Endodermal cell (in vitro differentiated cells): ENCODE measurements at regions not wholly inside any gene's neighbourhood (a gene's known extent, or its start where the extent isn't known, plus 50 kb on each side); places are given as distances from the start of the nearest gene placed in this dataset.

Experiments used
- DNase-seq: peaks from one replicate; pipeline ENCODE4 v3.0.0-alpha.2; 2017
- H3K27ac ChIP-seq: 2 replicates; pipeline ENCODE4 v1.5.1; 2013; ENCODE audit warnings: mild to moderate bottlenecking, low read depth, low read length, moderate library complexity
- H3K27me3 ChIP-seq: 2 replicates; pipeline ENCODE4 v1.6.1; 2013; ENCODE audit warnings: mild to moderate bottlenecking, low read length, moderate library complexity; ENCODE audit not compliant: insufficient read depth, control insufficient read depth, poor library complexity, severe bottlenecking
- H3K36me3 ChIP-seq: 2 replicates; pipeline ENCODE4 v1.7.0; 2013; ENCODE audit warnings: mild to moderate bottlenecking, low read length, moderate library complexity; ENCODE audit not compliant: control insufficient read depth, insufficient read depth
- H3K4me1 ChIP-seq: one replicate; pipeline ENCODE4 v1.7.0; 2013; ENCODE audit warnings: low read length; ENCODE audit not compliant: control insufficient read depth, insufficient read depth
- H3K4me3 ChIP-seq: 2 replicates; pipeline ENCODE4 v1.5.1; 2013; ENCODE audit warnings: mild to moderate bottlenecking, low read length, moderate library complexity
- H3K9ac ChIP-seq: 2 replicates; pipeline ENCODE4 v1.6.1; 2013; ENCODE audit warnings: mild to moderate bottlenecking, low read length, moderate library complexity; ENCODE audit not compliant: poor library complexity, severe bottlenecking; ENCODE audit errors: extremely low read depth
- H3K9me3 ChIP-seq: 2 replicates; pipeline ENCODE4 v1.6.1; 2013; ENCODE audit warnings: mild to moderate bottlenecking, low read length, moderate library complexity; ENCODE audit not compliant: control insufficient read depth
- H3K27ac Mint-ChIP-seq: 2 replicates; pipeline ENCODE4 v1.8.0; 2020; ENCODE audit warnings: mixed read lengths
- H3K27me3 Mint-ChIP-seq: 2 replicates; pipeline ENCODE4 v1.8.0; 2021; ENCODE audit warnings: mild to moderate bottlenecking, mixed read lengths; ENCODE audit not compliant: insufficient read depth
- H3K36me3 Mint-ChIP-seq: 2 replicates; pipeline ENCODE4 v1.8.0; 2020; ENCODE audit warnings: low read depth, mixed read lengths
- H3K4me1 Mint-ChIP-seq: 2 replicates; pipeline ENCODE4 v1.8.0; 2020; ENCODE audit warnings: mixed read lengths
- H3K4me3 Mint-ChIP-seq: 2 replicates; pipeline ENCODE4 v1.8.0; 2020; ENCODE audit warnings: mild to moderate bottlenecking, moderate library complexity, mixed read lengths
- H3K9me3 Mint-ChIP-seq: 2 replicates; pipeline ENCODE4 v1.8.0; 2020; ENCODE audit warnings: mild to moderate bottlenecking, mixed read lengths
- WGBS, 2 experiments: methylation state at CpG; one replicate each; pipeline versions ENCODE4 v1.1.5 to v1.1.7; 2013; ENCODE audit warnings: missing lambda C conversion rate in 2 of 2, mixed read lengths in 1 of 2; ENCODE audit not compliant: insufficient coverage in 1 of 2, insufficient read length in 1 of 2; 5-methylcytosine and 5-hydroxymethylcytosine counted together
- TF ChIP-seq, protein P1 (sequence below): fragments of 200-600 bp; sonication (generic); conservative IDR thresholded peaks from 2 replicates; pipeline ENCODE4 v1.5.0; 2021; ENCODE audit warnings: antibody characterized with exemption, mild to moderate bottlenecking

DNA sequence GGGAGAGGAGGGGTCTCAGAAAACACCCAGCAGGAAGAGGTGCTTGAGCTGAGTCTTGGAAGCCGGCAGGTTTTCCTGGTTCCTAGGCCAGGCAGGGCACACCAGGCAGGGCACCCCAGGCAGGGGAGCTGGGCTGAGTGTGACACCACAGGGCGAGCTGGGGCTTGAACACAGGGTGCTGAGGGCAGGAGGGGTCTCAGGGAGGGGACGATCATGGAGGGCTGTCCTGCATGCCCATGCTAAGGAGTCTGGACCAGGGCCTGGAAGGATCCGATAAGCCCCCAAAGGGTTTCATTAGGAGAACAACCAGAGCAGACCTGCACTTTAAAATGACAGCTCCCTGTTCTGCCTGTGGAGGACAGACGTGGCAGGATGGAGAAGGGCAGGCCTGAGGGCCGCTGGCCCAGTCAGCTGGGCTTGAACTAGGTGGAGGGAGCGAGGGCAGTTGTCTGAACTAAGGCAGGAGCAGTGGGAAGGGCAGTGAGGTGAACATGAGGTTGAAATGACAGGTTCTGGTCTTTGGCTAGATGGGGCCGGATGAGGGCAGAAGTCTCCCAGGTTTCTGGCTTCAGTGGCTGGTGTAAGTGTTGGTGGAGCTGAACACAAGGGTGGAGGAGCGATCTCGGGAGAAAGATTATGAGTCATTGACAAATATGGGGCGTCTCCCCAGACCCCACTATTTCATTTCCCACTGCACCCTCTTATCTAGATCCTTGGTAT is 171.0 kb upstream of the PZP start:
- Mint-ChIP-seq H3K4me1 (peaks cover 21% of the 10 kb centered on the region), H3K4me3 (no peak overlapping the region), H3K27ac (no peak overlapping the region), H3K36me3 (no peaks in the 10 kb centered on the region), H3K9me3 (no peaks in the 10 kb centered on the region), H3K27me3 (no peaks in the 10 kb centered on the region)
- H3K9ac ChIP-seq: no peak overlapping the region
- H3K27ac ChIP-seq: no peak overlapping the region
- no peak overlapping the region for H3K4me3 ChIP-seq
- TF ChIP-seq, protein P1, sequence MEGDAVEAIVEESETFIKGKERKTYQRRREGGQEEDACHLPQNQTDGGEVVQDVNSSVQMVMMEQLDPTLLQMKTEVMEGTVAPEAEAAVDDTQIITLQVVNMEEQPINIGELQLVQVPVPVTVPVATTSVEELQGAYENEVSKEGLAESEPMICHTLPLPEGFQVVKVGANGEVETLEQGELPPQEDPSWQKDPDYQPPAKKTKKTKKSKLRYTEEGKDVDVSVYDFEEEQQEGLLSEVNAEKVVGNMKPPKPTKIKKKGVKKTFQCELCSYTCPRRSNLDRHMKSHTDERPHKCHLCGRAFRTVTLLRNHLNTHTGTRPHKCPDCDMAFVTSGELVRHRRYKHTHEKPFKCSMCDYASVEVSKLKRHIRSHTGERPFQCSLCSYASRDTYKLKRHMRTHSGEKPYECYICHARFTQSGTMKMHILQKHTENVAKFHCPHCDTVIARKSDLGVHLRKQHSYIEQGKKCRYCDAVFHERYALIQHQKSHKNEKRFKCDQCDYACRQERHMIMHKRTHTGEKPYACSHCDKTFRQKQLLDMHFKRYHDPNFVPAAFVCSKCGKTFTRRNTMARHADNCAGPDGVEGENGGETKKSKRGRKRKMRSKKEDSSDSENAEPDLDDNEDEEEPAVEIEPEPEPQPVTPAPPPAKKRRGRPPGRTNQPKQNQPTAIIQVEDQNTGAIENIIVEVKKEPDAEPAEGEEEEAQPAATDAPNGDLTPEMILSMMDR: no peak
- DNase-seq: peak; percentile 54
- no peaks in the 10 kb centered on the region for H3K36me3 ChIP-seq
- no peaks in the 10 kb centered on the region for H3K27me3 ChIP-seq
- no peaks in the 10 kb centered on the region for H3K4me1 ChIP-seq
- 86 to 94% methylated on average over 2 to 11 of the region's 11 CpGs for WGBS, 2 experiments
- H3K9me3 ChIP-seq: no peaks in the 10 kb centered on the region

DNA sequence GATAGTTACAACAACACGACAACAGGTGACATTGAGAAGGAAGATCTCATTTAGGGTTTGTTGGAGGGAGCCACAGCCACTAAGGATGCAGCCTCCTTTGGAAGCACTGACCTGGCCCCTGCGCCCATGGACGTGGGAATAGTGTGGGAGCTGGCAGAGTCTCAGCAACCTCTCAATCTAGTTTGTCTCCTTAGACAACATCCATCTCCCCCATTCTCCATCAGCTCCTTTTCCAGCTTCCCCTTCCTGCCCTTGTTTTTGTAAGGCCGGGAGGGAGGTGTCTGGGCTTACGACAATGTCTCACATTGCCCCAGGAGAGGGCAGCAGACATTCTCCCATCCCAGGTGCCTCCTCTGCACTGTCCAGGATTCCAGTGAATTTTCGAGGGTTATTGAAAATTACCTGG is 170.2 kb upstream of the PZP start:
- Mint-ChIP-seq H3K4me3 (no peak overlapping the region), H3K27me3 (no peaks in the 10 kb centered on the region), H3K36me3 (no peaks in the 10 kb centered on the region), H3K9me3 (no peaks in the 10 kb centered on the region), H3K4me1 (peaks cover 21% of the 10 kb centered on the region), H3K27ac (no peak overlapping the region)
- H3K36me3 ChIP-seq: no peaks in the 10 kb centered on the region
- H3K9ac ChIP-seq: no peak overlapping the region
- peak; percentile 85 for DNase-seq
- H3K27ac ChIP-seq: no peak overlapping the region
- H3K4me3 ChIP-seq: no peak overlapping the region
- TF ChIP-seq, protein P1: peak; percentile 87
- no peaks in the 10 kb centered on the region for H3K9me3 ChIP-seq
- 72 to 79% methylated on average over 3 to 6 of the region's 6 CpGs for WGBS, 2 experiments
- no peaks in the 10 kb centered on the region for H3K27me3 ChIP-seq
- no peaks in the 10 kb centered on the region for H3K4me1 ChIP-seq

DNA sequence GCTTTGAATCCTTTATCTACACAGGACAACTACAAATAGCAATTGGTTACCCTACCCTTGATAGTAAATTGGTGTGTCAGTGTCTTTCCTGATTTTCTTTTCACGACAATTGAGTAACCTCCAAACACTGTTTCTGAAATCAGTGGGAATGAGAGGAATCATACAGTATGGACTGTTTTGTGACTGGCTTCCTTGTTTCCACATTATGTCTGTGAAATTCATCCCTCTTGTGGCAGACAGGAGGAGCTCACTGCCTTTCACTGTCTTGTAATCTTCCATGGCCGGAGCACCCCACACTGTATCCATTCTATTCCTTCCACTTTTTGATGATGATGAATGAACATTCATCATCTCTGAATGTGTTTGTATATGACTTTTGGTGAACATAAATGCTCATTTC is 164.0 kb upstream of the PZP start:
- Histone ChIP-seq H3K4me1 (no peaks in the 10 kb centered on the region), H3K36me3 (no peaks in the 10 kb centered on the region), H3K4me3 (no peak overlapping the region), H3K9ac (no peak overlapping the region), H3K27ac (no peak overlapping the region), H3K27me3 (no peaks in the 10 kb centered on the region), H3K9me3 (no peaks in the 10 kb centered on the region)
- 80% methylated on average over 2 of the region's 2 CpGs; no CpG with 5 or more reads in 1 of the 2 experiments for WGBS, 2 experiments
- Mint-ChIP-seq H3K9me3 (no peaks in the 10 kb centered on the region), H3K4me1 (peaks cover 4% of the 10 kb centered on the region), H3K27me3 (no peaks in the 10 kb centered on the region), H3K27ac (no peak overlapping the region), H3K4me3 (no peak overlapping the region), H3K36me3 (no peaks in the 10 kb centered on the region)
- peak; percentile 53 for DNase-seq
- TF ChIP-seq, protein P1: peak; percentile 77
